Endothelial cell of umbilical vein (primary cell): ENCODE measurements at regions not wholly inside any gene's neighbourhood (a gene's known extent, or its start where the extent isn't known, plus 50 kb on each side); places are given as distances from the start of the nearest gene placed in this dataset.

Experiments
- BruUV-seq: library from RNA; stranded (reverse); fragments of 400-500 nt; replicated peaks from 2 replicates; lab custom pipeline; 2021; lab: Mats Ljungman, UMichigan
- CTCF ChIA-PET: fragments of 300-600, 350-600 bp; sonication (Branson Sonifier 250); formaldehyde crosslinking; loops from one replicate; lab custom pipeline; 2021; ENCODE audit warnings: antibody characterized with exemption, inconsistent platforms; lab: Charles Lee
- POLR2A ChIA-PET: fragments of 300-600, 350-600 bp; sonication (Branson Sonifier 250); formaldehyde crosslinking; loops from one replicate; lab custom pipeline; 2021; ENCODE audit warnings: antibody characterized with exemption, inconsistent platforms; lab: Charles Lee
- DNase-seq: peaks from one replicate; pipeline ENCODE4 v3.0.0-alpha.2; 2011; ENCODE audit warnings: low read depth, low spot score
- FAIRE-seq: peaks from 2 replicates; lab custom pipeline; 2011; peaks lifted over from hg19 to GRCh38; lab: Jason Lieb, UNC
- H2AFZ ChIP-seq: 2 replicates; pipeline ENCODE4 v1.6.0; 2012; ENCODE audit warnings: low read depth, low read length, control low read depth, inconsistent platforms
- H3K27ac ChIP-seq: 2 replicates; pipeline ENCODE4 v1.5.1; 2011; ENCODE audit warnings: low read depth, mild to moderate bottlenecking, control low read depth, low read length, moderate library complexity; ENCODE audit not compliant: insufficient read depth
- H3K27me3 ChIP-seq, 2 experiments: 2 replicates each; pipeline versions ENCODE4 v1.6.0 to v1.6.1; 2011; ENCODE audit warnings: low read length in 2 of 2, mixed read lengths in 1 of 2; ENCODE audit not compliant: control insufficient read depth in 2 of 2, insufficient read depth in 2 of 2
- H3K36me3 ChIP-seq, 2 experiments: 2 replicates in 1 of 2; 3 replicates in 1 of 2; pipeline ENCODE4 v1.5.1; 2011; ENCODE audit warnings: low read length in 2 of 2, mild to moderate bottlenecking in 1 of 2, moderate library complexity in 1 of 2; ENCODE audit not compliant: control insufficient read depth in 2 of 2, insufficient read depth in 2 of 2; ENCODE audit errors: extremely low read depth in 1 of 2
- H3K4me1 ChIP-seq: 3 replicates; pipeline ENCODE4 v1.5.1; 2011; ENCODE audit warnings: mild to moderate bottlenecking, low read length; ENCODE audit not compliant: control insufficient read depth, insufficient read depth; ENCODE audit errors: extremely low read depth
- H3K4me2 ChIP-seq: 2 replicates; pipeline ENCODE4 v1.6.1; 2011; ENCODE audit warnings: low read length, control low read depth, mixed read lengths; ENCODE audit not compliant: insufficient read depth
- H3K4me3 ChIP-seq, 3 experiments: fragments of 200-600 bp in 1 of 3; sonication (generic), shearing (Covaris generic) in 1 of 3; replicated peaks in 1 of 3; 2 replicates each; pipeline ENCODE4 v1.5.1; 2011 to 2016; ENCODE audit warnings: control low read depth in 3 of 3, low read length in 3 of 3, mild to moderate bottlenecking in 2 of 3, inconsistent platforms in 1 of 3, low read depth in 1 of 3, moderate library complexity in 1 of 3; ENCODE audit not compliant: insufficient read depth in 1 of 3
- H3K79me2 ChIP-seq: 2 replicates; pipeline ENCODE4 v1.6.0; 2012; ENCODE audit warnings: low read length, inconsistent platforms; ENCODE audit not compliant: control insufficient read depth, insufficient read depth
- H3K9ac ChIP-seq: replicated peaks from 2 replicates; pipeline ENCODE3; 2011; ENCODE audit warnings: low read length, control low read depth; ENCODE audit not compliant: insufficient read depth; ENCODE audit errors: extremely low read depth
- H3K9me1 ChIP-seq: replicated peaks from 3 replicates; pipeline ENCODE4 v1.6.0; 2011; ENCODE audit warnings: mild to moderate bottlenecking, low read length; ENCODE audit not compliant: control insufficient read depth, insufficient read depth; ENCODE audit errors: extremely low read depth
- H3K9me3 ChIP-seq: replicated peaks from 2 replicates; pipeline ENCODE4 v1.5.1; 2012; ENCODE audit warnings: low read length, inconsistent platforms; ENCODE audit not compliant: control insufficient read depth, insufficient read depth
- H4K20me1 ChIP-seq: replicated peaks from 2 replicates; pipeline ENCODE3; 2011; ENCODE audit warnings: mild to moderate bottlenecking, low read length; ENCODE audit not compliant: control insufficient read depth, insufficient read depth; ENCODE audit errors: extremely low read depth
- CTCF ChIP-seq, 2 donors: IDR thresholded peaks; 1 replicate in 1 of 2; 2 replicates in 1 of 2; pipeline ENCODE4 v1.5.1; 2011; ENCODE audit warnings: low read length in 2 of 2, mild to moderate bottlenecking in 2 of 2, moderate library complexity in 2 of 2, control low read depth in 1 of 2, inconsistent platforms in 1 of 2, low read depth in 1 of 2; ENCODE audit not compliant: insufficient read depth in 1 of 2; ENCODE audit errors: extremely low read depth in 1 of 2
- EZH2 ChIP-seq: IDR thresholded peaks from 2 replicates; pipeline ENCODE4 v1.6.1; 2012; ENCODE audit warnings: borderline replicate concordance, low read depth, mild to moderate bottlenecking, moderate library complexity, low read length, inconsistent platforms; ENCODE audit not compliant: severe bottlenecking
- FOS ChIP-seq: IDR thresholded peaks from 2 replicates; pipeline ENCODE4 v1.6.1; 2011; ENCODE audit warnings: mild to moderate bottlenecking, low read length, moderate library complexity, borderline replicate concordance; ENCODE audit not compliant: insufficient read depth
- GATA2 ChIP-seq: IDR thresholded peaks from 2 replicates; pipeline ENCODE4 v1.7.0; 2011; ENCODE audit warnings: low read depth, mild to moderate bottlenecking, moderate library complexity, mixed read lengths, low read length; ENCODE audit not compliant: insufficient read length, insufficient read depth
- JUN ChIP-seq: IDR thresholded peaks from 2 replicates; pipeline ENCODE4 v1.6.1; 2011; ENCODE audit warnings: borderline replicate concordance, low read depth; ENCODE audit not compliant: insufficient read length, insufficient read depth
- MAX ChIP-seq: IDR thresholded peaks from 2 replicates; pipeline ENCODE4 v1.6.1; 2011; ENCODE audit not compliant: insufficient read depth, insufficient read length
- MYC ChIP-seq: IDR thresholded peaks from one replicate; pipeline ENCODE4 v1.6.1; 2011; ENCODE audit warnings: mild to moderate bottlenecking, low read depth, low read length
- POLR2A ChIP-seq: IDR thresholded peaks from 2 replicates; pipeline ENCODE4 v1.6.1; 2012; ENCODE audit warnings: low read depth, mild to moderate bottlenecking, control low read depth, low read length
- POLR2AphosphoS5 ChIP-seq: IDR thresholded peaks from 2 replicates; pipeline ENCODE4 v1.6.1; 2012; ENCODE audit warnings: low read depth, mild to moderate bottlenecking, control low read depth, low read length, moderate library complexity; ENCODE audit not compliant: insufficient read depth
- dilution Hi-C: fragments of 300-500 bp; cut with MboI; formaldehyde crosslinking; loops from one replicate; pipeline ENCODE4 v1.15.0; 2019; ENCODE audit warnings: low sequenced_read_pairs; ENCODE audit not compliant: extremely low pct_ligation_motif_present
- intact Hi-C: fragments of 100-400 bp; cut with micrococcal nuclease; formaldehyde crosslinking; loops from one replicate; pipeline ENCODE4 v1.10.0; 2022

GRCh38 chr14:65280653-65281052 is 131.9 kb upstream of the FUT8 start:
- H3K79me2 ChIP-seq, result no peaks in the 10 kb centered on the region
- TF ChIP-seq FOS (no peak), CTCF (IDR thresholded peaks at IDR 0.05; ENCODE audit: extremely low read depth in 1 of 2, insufficient read depth in 1 of 2, low read depth in 1 of 2, low read length in 2 of 2) (no peak), MYC (no peak), JUN (no peak), POLR2A (no peak), POLR2AphosphoS5 (no peak), GATA2 (no peak), EZH2 (no peak), MAX (no peak)
- H3K4me1 ChIP-seq, result no peaks in the 10 kb centered on the region
- H3K4me2 ChIP-seq, result no peak overlapping the region
- no peak overlapping the region for H3K4me3 ChIP-seq
- H2AFZ ChIP-seq, result no peak overlapping the region
- no peaks in the 10 kb centered on the region for H3K9me1 ChIP-seq
- H4K20me1 ChIP-seq, result no peaks in the 10 kb centered on the region
- FAIRE-seq (no peak), DNase-seq (no peak)
- POLR2A ChIA-PET, result no interaction called here
- H3K27ac ChIP-seq, result no peak overlapping the region
- dilution Hi-C loops, result no loop called here
- CTCF ChIA-PET, result no interaction called here
- H3K36me3 ChIP-seq, result no peaks in the 10 kb centered on the region
- H3K27me3 ChIP-seq, result no peaks in the 10 kb centered on the region
- no peak overlapping the region for H3K9ac ChIP-seq
- intact Hi-C loops, result no loop called here
- no peaks in the 10 kb centered on the region for H3K9me3 ChIP-seq
- no TSS peak for BruUV-seq
